ENCODE measurements at regions not wholly inside any gene's neighbourhood (a gene's known extent, or its start where the extent isn't known, plus 50 kb on each side); places are given as distances from the start of the nearest gene placed in this dataset.
A peak's percentile ranks its signal among the peaks of the same experiment; 100 is the strongest.
"Not testable (repeated sequence)": the region's sequence is repeated elsewhere in the genome, so short reads cannot be mapped to it uniquely, and the experiment has no call there.

- no peak for DNase-seq (ENCODE audit: low read depth)
Observed at GRCh38 chr21:15278279-15278678, 213.5 kb upstream of the NRIP1 start.

GRCh38 chr21:15278851-15279250, 214.1 kb upstream of the NRIP1 start:
- DNase-seq (ENCODE audit: low read depth), result no peak

- no peak for DNase-seq (ENCODE audit: low read depth)
Observed at GRCh38 chr21:15279482-15279881, 214.7 kb upstream of the NRIP1 start.

GRCh38 chr21:15281714-15282113, 216.9 kb upstream of the NRIP1 start:
- DNase-seq (ENCODE audit: low read depth), result no peak

GRCh38 chr21:15282665-15283064, 217.9 kb upstream of the NRIP1 start:
- no peak for DNase-seq (ENCODE audit: low read depth)

GRCh38 chr21:15283138-15283537, 218.3 kb upstream of the NRIP1 start:
- no peak for DNase-seq (ENCODE audit: low read depth)

GRCh38 chr21:15283789-15284188, 219.0 kb upstream of the NRIP1 start:
- no peak for DNase-seq (ENCODE audit: low read depth)

GRCh38 chr21:15285556-15285955, 220.8 kb upstream of the NRIP1 start:
- no peak for DNase-seq (ENCODE audit: low read depth)

- no peak for DNase-seq (ENCODE audit: low read depth)
Observed at GRCh38 chr21:15289246-15289645, 224.4 kb upstream of the NRIP1 start.

- no peak for DNase-seq (ENCODE audit: low read depth)
Observed at GRCh38 chr21:15289896-15290841, 225.4 kb upstream of the NRIP1 start.

- no peak for DNase-seq (ENCODE audit: low read depth)
Observed at GRCh38 chr21:15291621-15292266, 226.9 kb upstream of the NRIP1 start.

GRCh38 chr21:15293240-15293639, 228.4 kb upstream of the NRIP1 start:
- DNase-seq (ENCODE audit: low read depth), result peak; percentile 67

- no peak for DNase-seq (ENCODE audit: low read depth)
Observed at GRCh38 chr21:15295875-15296274, 231.1 kb upstream of the NRIP1 start.

- no peak for DNase-seq (ENCODE audit: low read depth)
Observed at GRCh38 chr21:15297824-15298223, 233.0 kb upstream of the NRIP1 start.

- DNase-seq (ENCODE audit: low read depth), result no peak
Observed at GRCh38 chr21:15298306-15298705, 233.5 kb upstream of the NRIP1 start.

GRCh38 chr21:15298755-15299154, 234.0 kb upstream of the NRIP1 start:
- not testable (repeated sequence) for DNase-seq (ENCODE audit: low read depth)

GRCh38 chr21:15300131-15300530, 235.3 kb upstream of the NRIP1 start:
- no peak for DNase-seq (ENCODE audit: low read depth)

- peak; percentile 8 for DNase-seq (ENCODE audit: low read depth)
Observed at GRCh38 chr21:15301014-15301413, 236.2 kb upstream of the NRIP1 start.

- peak; percentile 9 for DNase-seq (ENCODE audit: low read depth)
Observed at GRCh38 chr21:15301736-15302135, 236.9 kb upstream of the NRIP1 start.

- no peak for DNase-seq (ENCODE audit: low read depth)
Observed at GRCh38 chr21:15306271-15306670, 241.5 kb upstream of the NRIP1 start.

GRCh38 chr21:15308333-15308732, 243.5 kb upstream of the NRIP1 start:
- no peak for DNase-seq (ENCODE audit: low read depth)

- peak; percentile 35 for DNase-seq (ENCODE audit: low read depth)
Observed at GRCh38 chr21:15309022-15309590, 244.3 kb upstream of the NRIP1 start.

GRCh38 chr21:15309721-15310120, 244.9 kb upstream of the NRIP1 start:
- DNase-seq (ENCODE audit: low read depth), result peak; percentile 18
